NAMALWA (cell line): ENCODE measurements at regions not wholly inside any gene's neighbourhood (a gene's known extent, or its start where the extent isn't known, plus 50 kb on each side); places are given as distances from the start of the nearest gene placed in this dataset.
"Not testable (repeated sequence)": the region's sequence is repeated elsewhere in the genome, so short reads cannot be mapped to it uniquely, and the experiment has no call there.

Experiments
- DNase-seq: peaks from one replicate; pipeline ENCODE4 v3.0.0-alpha.2; 2015; ENCODE audit warnings: low spot score

- no peak for DNase-seq
Measured at GRCh38 chr21:41585199-41585994, 77.4 kb upstream of the TMPRSS2 start.

- DNase-seq: no peak
Measured at GRCh38 chr21:41584603-41585176, 76.7 kb upstream of the TMPRSS2 start.

GRCh38 chr21:41583274-41583790 is 75.4 kb upstream of the TMPRSS2 start:
- no peak for DNase-seq

- DNase-seq: no peak
Measured at GRCh38 chr21:41582866-41583265, 74.9 kb upstream of the TMPRSS2 start.

- no peak for DNase-seq
Measured at GRCh38 chr21:41582298-41582840, 74.4 kb upstream of the TMPRSS2 start.

- no peak for DNase-seq
Measured at GRCh38 chr21:41581592-41582228, 73.8 kb upstream of the TMPRSS2 start.

GRCh38 chr21:41580758-41581554 is 73.0 kb upstream of the TMPRSS2 start:
- no peak for DNase-seq

GRCh38 chr21:41579692-41580091 is 71.7 kb upstream of the TMPRSS2 start:
- DNase-seq: no peak

- no peak for DNase-seq
Measured at GRCh38 chr21:41578716-41579115, 70.8 kb upstream of the TMPRSS2 start.

GRCh38 chr21:41578083-41578482 is 70.1 kb upstream of the TMPRSS2 start:
- no peak for DNase-seq

- no peak for DNase-seq
Measured at GRCh38 chr21:41576013-41576615, 68.2 kb upstream of the TMPRSS2 start.

GRCh38 chr21:41573902-41574690 is 66.1 kb upstream of the TMPRSS2 start:
- DNase-seq: no peak

- peak; percentile 78 for DNase-seq
Measured at GRCh38 chr21:41571938-41572510, 64.1 kb upstream of the TMPRSS2 start.

GRCh38 chr21:41570791-41571355 is 62.9 kb upstream of the TMPRSS2 start:
- peak; percentile 51 for DNase-seq

GRCh38 chr21:41568606-41569385 is 60.8 kb upstream of the TMPRSS2 start:
- DNase-seq: no peak

- no peak for DNase-seq
Measured at GRCh38 chr21:41567901-41568510, 60.0 kb upstream of the TMPRSS2 start.

GRCh38 chr21:41567237-41567636 is 59.3 kb upstream of the TMPRSS2 start:
- DNase-seq: not testable (repeated sequence)

- no peak for DNase-seq
Measured at GRCh38 chr21:41566500-41567014, 58.6 kb upstream of the TMPRSS2 start.
